Stomach (tissue), 8 donors: ENCODE measurements at regions not wholly inside any gene's neighbourhood (a gene's known extent, or its start where the extent isn't known, plus 50 kb on each side); places are given as distances from the start of the nearest gene placed in this dataset.

Experiments used
- DNase-seq, 2 donors: peaks; one replicate each; pipeline versions ENCODE4 v3.0.0 to v3.0.0-alpha.2; 2013 to 2019
- H3K27ac ChIP-seq, 5 donors: fragments of 200-600 bp in 4 of 5; sonication (generic) in 4 of 5; one replicate each; pipeline ENCODE4 v1.5.1; 2013 to 2019; ENCODE audit warnings: mild to moderate bottlenecking in 1 of 5, moderate library complexity in 1 of 5
- H3K27me3 ChIP-seq, 3 donors: fragments of 200-600 bp; sonication (generic); one replicate each; pipeline ENCODE4 v1.5.1; 2017 to 2019; ENCODE audit warnings: mixed run types in 1 of 3
- H3K36me3 ChIP-seq, 4 donors: fragments of 200-600 bp; sonication (generic); 1 replicate in 3 of 4; 2 replicates in 1 of 4; pipeline ENCODE4 v1.5.1; 2016 to 2019
- H3K4me1 ChIP-seq, 4 donors: fragments of 200-600 bp; sonication (generic); one replicate each; pipeline ENCODE4 v1.5.1; 2016 to 2019
- H3K4me3 ChIP-seq, 4 donors: fragments of 200-600 bp; sonication (generic) in 3 of 4; one replicate each; pipeline ENCODE4 v1.5.1; 2016 to 2019; ENCODE audit warnings: mild to moderate bottlenecking in 1 of 4
- H3K9me3 ChIP-seq, 4 donors: fragments of 200-600 bp; sonication (generic); one replicate each; pipeline ENCODE4 v1.5.1; 2016 to 2019
- CTCF ChIP-seq, 7 experiments: fragments of 450-650 bp in 4 of 7; fragments of 200-600 bp in 3 of 7; sonication (generic) in 3 of 7; IDR thresholded peaks; one replicate each; pipeline ENCODE4 v1.5.1; 2016 to 2019; ENCODE audit warnings: antibody characterized with exemption in 7 of 7, control low read depth in 2 of 7, mild to moderate bottlenecking in 1 of 7
- EP300 ChIP-seq: sonication (generic); formaldehyde crosslinking; IDR thresholded peaks from one replicate; pipeline ENCODE4 v1.6.1; 2017; ENCODE audit warnings: antibody characterized with exemption
- POLR2A ChIP-seq, 4 donors: fragments of 450-650 bp; IDR thresholded peaks; one replicate each; pipeline ENCODE4 v1.6.1; 2016; ENCODE audit warnings: antibody characterized with exemption in 4 of 4, control low read depth in 2 of 4, mild to moderate bottlenecking in 1 of 4, moderate library complexity in 1 of 4
- POLR2AphosphoS5 ChIP-seq, 3 donors: sonication (generic); formaldehyde crosslinking; IDR thresholded peaks; one replicate each; pipeline ENCODE4 v1.6.1; 2016; ENCODE audit warnings: antibody characterized with exemption in 3 of 3
- WGBS, 5 donors: extraction: QIAGEN DNeasy Blood & Tissue Kit in 3 of 5; methylation state at CpG; one replicate each; pipeline versions ENCODE4 v1.1.5 to v1.1.7; 2013 to 2018; 5-methylcytosine and 5-hydroxymethylcytosine counted together
- intact Hi-C: fragments of 100-400 bp; cut with DNase I; formaldehyde crosslinking; loops from one replicate; pipeline ENCODE4 v1.15.1; 2023; ENCODE audit warnings: low total_unique reads
- donor health status: healthy with polysubstance abuse.
- donor health status: Bipolar disorder and iron deficiency.
- donor health status: healthy.

GRCh38 chrX:99091459-99091858, 1318.6 kb downstream of the PCDH19 start:
- Histone ChIP-seq H3K4me3 (no peak overlapping the region), H3K27ac (no peak overlapping the region), H3K4me1 (no peaks in the 10 kb centered on the region), H3K9me3 (peaks cover 0 to 5% (median 0%) of the 10 kb centered on the region in 4 donors), H3K27me3 (peaks cover 0 to 3% (median 0%) of the 10 kb centered on the region in 3 donors), H3K36me3 (no peaks in the 10 kb centered on the region)
- TF ChIP-seq POLR2A (IDR thresholded peaks at IDR 0.05) (no peak), CTCF (IDR thresholded peaks at IDR 0.05) (no peak), EP300 (no peak), POLR2AphosphoS5 (IDR thresholded peaks at IDR 0.05) (no peak)
- 89 to 100% (median 100%) methylated on average over 1 of the region's 1 CpG for WGBS, 5 donors
- intact Hi-C loops = no loop called here
- no peak for DNase-seq

GRCh38 chrX:99078301-99078700, 1331.8 kb downstream of the PCDH19 start:
- H3K4me3 ChIP-seq = no peak overlapping the region
- H3K27me3 ChIP-seq = no peaks in the 10 kb centered on the region
- 61 to 86% (median 78%) methylated on average over 4 of the region's 4 CpGs for WGBS, 5 donors
- no peak overlapping the region for H3K27ac ChIP-seq
- no peaks in the 10 kb centered on the region for H3K36me3 ChIP-seq
- TF ChIP-seq EP300 = no peak
- TF ChIP-seq CTCF (IDR thresholded peaks at IDR 0.05) = no peak
- TF ChIP-seq POLR2A (IDR thresholded peaks at IDR 0.05) = no peak
- TF ChIP-seq POLR2AphosphoS5 (IDR thresholded peaks at IDR 0.05) = no peak
- DNase-seq = no peak
- no peaks in the 10 kb centered on the region for H3K9me3 ChIP-seq
- H3K4me1 ChIP-seq = no peaks in the 10 kb centered on the region
- intact Hi-C loops = no loop called here

GRCh38 chrX:99077099-99077498, 1333.0 kb downstream of the PCDH19 start:
- no peaks in the 10 kb centered on the region for H3K36me3 ChIP-seq
- intact Hi-C loops = no loop called here
- no peak for DNase-seq
- no peak for TF ChIP-seq EP300
- TF ChIP-seq CTCF (IDR thresholded peaks at IDR 0.05) = no peak
- no peak for TF ChIP-seq POLR2AphosphoS5 (IDR thresholded peaks at IDR 0.05)
- no peak for TF ChIP-seq POLR2A (IDR thresholded peaks at IDR 0.05)
- H3K4me1 ChIP-seq = no peaks in the 10 kb centered on the region
- H3K4me3 ChIP-seq = no peak overlapping the region
- WGBS, 5 donors = 74 to 94% (median 89%) methylated on average over 3 of the region's 3 CpGs
- no peaks in the 10 kb centered on the region for H3K27me3 ChIP-seq
- no peaks in the 10 kb centered on the region for H3K9me3 ChIP-seq
- no peak overlapping the region for H3K27ac ChIP-seq

- Histone ChIP-seq H3K4me1 (no peaks in the 10 kb centered on the region), H3K27ac (no peak overlapping the region), H3K27me3 (no peaks in the 10 kb centered on the region), H3K9me3 (no peaks in the 10 kb centered on the region), H3K4me3 (no peak overlapping the region), H3K36me3 (no peaks in the 10 kb centered on the region)
- peak in 1 of 2 donors; percentile 33 for DNase-seq
- intact Hi-C loops = no loop called here
- WGBS, 5 donors = 63 to 82% (median 76%) methylated on average over 1 of the region's 1 CpG
- TF ChIP-seq POLR2AphosphoS5 (IDR thresholded peaks at IDR 0.05) (no peak), POLR2A (IDR thresholded peaks at IDR 0.05) (no peak)
Measured at GRCh38 chrX:99073551-99073950, 1336.5 kb downstream of the PCDH19 start.

GRCh38 chrX:99051639-99052038, 1358.4 kb downstream of the PCDH19 start:
- H3K27ac ChIP-seq = no peak overlapping the region
- DNase-seq = no peak
- no peak overlapping the region for H3K4me3 ChIP-seq
- no peaks in the 10 kb centered on the region for H3K9me3 ChIP-seq
- TF ChIP-seq POLR2AphosphoS5 (IDR thresholded peaks at IDR 0.05) = no peak
- TF ChIP-seq POLR2A (IDR thresholded peaks at IDR 0.05) = no peak
- TF ChIP-seq EP300 = no peak
- TF ChIP-seq CTCF (IDR thresholded peaks at IDR 0.05) = no peak
- H3K4me1 ChIP-seq = no peaks in the 10 kb centered on the region
- no peaks in the 10 kb centered on the region for H3K36me3 ChIP-seq
- peaks cover 0 to 4% (median 0%) of the 10 kb centered on the region in 3 donors for H3K27me3 ChIP-seq
- intact Hi-C loops = no loop called here
